ENCODE measurements at regions not wholly inside any gene's neighbourhood (a gene's known extent, or its start where the extent isn't known, plus 50 kb on each side); places are given as distances from the start of the nearest gene placed in this dataset.
A peak's percentile ranks its signal among the peaks of the same experiment; 100 is the strongest.

DNA sequence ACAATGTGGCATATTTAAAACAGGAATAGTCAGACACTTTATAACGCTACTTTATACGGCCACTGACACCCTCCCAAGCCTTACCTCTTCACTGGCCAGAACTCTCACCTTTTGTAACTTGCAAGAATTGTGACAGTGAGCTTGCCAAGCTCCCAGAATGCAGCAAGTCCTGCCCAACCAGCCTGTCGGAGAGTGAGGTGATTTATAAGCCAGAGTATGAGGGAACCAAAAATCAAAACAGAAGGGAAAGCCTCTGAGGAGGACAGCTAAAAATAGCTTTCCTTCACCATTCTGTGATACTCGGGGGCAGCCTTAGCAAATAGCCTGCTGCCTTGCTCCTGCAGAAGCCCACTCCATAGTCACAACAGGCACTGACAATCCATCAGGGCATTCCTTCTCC is 229.7 kb downstream of the FAM76B start:
- 45% methylated on average over 4 of the region's 4 CpGs for WGBS (ENCODE audit: low lambda C conversion rate)
- H3K27me3 ChIP-seq (ENCODE audit: insufficient read depth), result no peaks in the 10 kb centered on the region
- ChIA-PET POLR2A (no interaction called here), CTCF (interaction anchor here (0.6 kb wide), 1 partner anchor 492 kb away, joined by 3 read pairs; no protein-coding TSS in a partner anchor)
- H3K9me2 ChIP-seq, result no peaks in the 10 kb centered on the region
- H3K36me3 ChIP-seq (replicated peaks in 1 of 2; ENCODE audit: control insufficient read depth in 1 of 2, insufficient read depth in 2 of 2, low read length in 1 of 2), result no peaks in the 10 kb centered on the region
- H3K27ac ChIP-seq (ENCODE audit: low read depth in 2 of 2, low read length in 1 of 2), result no peak overlapping the region
- H3K4me1 ChIP-seq (ENCODE audit: control insufficient read depth in 1 of 2, insufficient read depth in 2 of 2, low read depth in 1 of 2, low read length in 1 of 2), result peaks cover 0 to 6% of the 10 kb centered on the region in 2 experiments; a peak in 2 of 4 replicates
- no peaks in the 10 kb centered on the region for H4K20me1 ChIP-seq (ENCODE audit: insufficient read depth)
- no peaks in the 10 kb centered on the region for H3F3A ChIP-seq (replicated peaks; ENCODE audit: insufficient read depth)
- no peak overlapping the region for H2AFZ ChIP-seq (ENCODE audit: low read depth)
- DNase-seq, result no peak
- H3K9me3 ChIP-seq, result no peaks in the 10 kb centered on the region
- H3K4me2 ChIP-seq, result no peak overlapping the region
- no peak overlapping the region for H3K4me3 ChIP-seq (ENCODE audit: low read depth in 2 of 2, low read length in 1 of 2)
- H3K9ac ChIP-seq, result no peak overlapping the region
- no peaks in the 10 kb centered on the region for H3K79me2 ChIP-seq (ENCODE audit: insufficient read depth)
- TF ChIP-seq FOXJ3 (CRISPR knock-in tag; IDR thresholded peaks at IDR 0.05) (no peak), RFX5 (IDR thresholded peaks at IDR 0.05; ENCODE audit: low read length) (no peak), FOXM1 (IDR thresholded peaks at IDR 0.05; ENCODE audit: low read depth) (no peak), TEAD4 (IDR thresholded peaks at IDR 0.05; ENCODE audit: borderline replicate concordance, insufficient read depth) (no peak), FOSL2 (IDR thresholded peaks at IDR 0.05; ENCODE audit: borderline replicate concordance, low read depth) (no peak), SMC3 (IDR thresholded peaks at IDR 0.05; ENCODE audit: low read depth, low read length) (no peak)
- TF ChIP-seq, protein P1, sequence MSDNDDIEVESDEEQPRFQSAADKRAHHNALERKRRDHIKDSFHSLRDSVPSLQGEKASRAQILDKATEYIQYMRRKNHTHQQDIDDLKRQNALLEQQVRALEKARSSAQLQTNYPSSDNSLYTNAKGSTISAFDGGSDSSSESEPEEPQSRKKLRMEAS (IDR thresholded peaks at IDR 0.05; ENCODE audit: low read depth), result no peak

DNA sequence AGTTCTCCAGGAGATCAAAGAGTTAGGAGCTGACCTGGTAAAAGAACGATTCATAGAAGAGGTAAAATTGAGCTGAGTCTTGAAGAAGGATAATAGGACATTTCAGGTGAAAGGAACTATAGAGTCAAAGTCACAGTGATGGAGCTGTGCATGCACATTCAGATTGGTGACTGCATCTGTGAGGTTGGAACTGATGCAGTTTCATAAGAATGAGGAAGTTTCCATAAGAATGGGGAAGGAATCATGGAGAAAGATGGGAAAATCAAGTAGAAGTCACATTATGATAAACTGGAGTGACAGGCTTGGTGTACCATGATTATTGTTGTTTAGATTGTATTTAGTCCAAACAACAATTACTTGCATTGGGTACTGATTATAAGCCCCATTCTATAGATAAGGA is 232.2 kb downstream of the FAM76B start:
- Histone ChIP-seq H3K27me3 (ENCODE audit: insufficient read depth) (no peaks in the 10 kb centered on the region), H4K20me1 (ENCODE audit: insufficient read depth) (no peaks in the 10 kb centered on the region), H3K9me3 (no peaks in the 10 kb centered on the region), H3K4me2 (no peak overlapping the region), H3K4me3 (ENCODE audit: low read depth in 2 of 2, low read length in 1 of 2) (no peak overlapping the region), H3K36me3 (replicated peaks in 1 of 2; ENCODE audit: control insufficient read depth in 1 of 2, insufficient read depth in 2 of 2, low read length in 1 of 2) (no peaks in the 10 kb centered on the region), H2AFZ (ENCODE audit: low read depth) (no peak overlapping the region), H3K79me2 (ENCODE audit: insufficient read depth) (no peaks in the 10 kb centered on the region), H3F3A (replicated peaks; ENCODE audit: insufficient read depth) (no peaks in the 10 kb centered on the region), H3K9me2 (no peaks in the 10 kb centered on the region), H3K9ac (no peak overlapping the region), H3K4me1 (ENCODE audit: control insufficient read depth in 1 of 2, insufficient read depth in 2 of 2, low read depth in 1 of 2, low read length in 1 of 2) (peaks cover 0 to 6% of the 10 kb centered on the region in 2 experiments; a peak in 2 of 4 replicates), H3K27ac (ENCODE audit: low read depth in 2 of 2, low read length in 1 of 2) (peak overlapping the region in 1 of 2 experiments; percentile 47; a peak in 2 of 4 replicates)
- CTCF ChIA-PET, result interaction anchor here (2.5 kb wide), 1 partner anchor 13 kb away, joined by 6 read pairs; no protein-coding TSS in a partner anchor
- TF ChIP-seq TEAD4 (IDR thresholded peaks at IDR 0.05; ENCODE audit: borderline replicate concordance, insufficient read depth), result no peak
- TF ChIP-seq, protein P2, sequence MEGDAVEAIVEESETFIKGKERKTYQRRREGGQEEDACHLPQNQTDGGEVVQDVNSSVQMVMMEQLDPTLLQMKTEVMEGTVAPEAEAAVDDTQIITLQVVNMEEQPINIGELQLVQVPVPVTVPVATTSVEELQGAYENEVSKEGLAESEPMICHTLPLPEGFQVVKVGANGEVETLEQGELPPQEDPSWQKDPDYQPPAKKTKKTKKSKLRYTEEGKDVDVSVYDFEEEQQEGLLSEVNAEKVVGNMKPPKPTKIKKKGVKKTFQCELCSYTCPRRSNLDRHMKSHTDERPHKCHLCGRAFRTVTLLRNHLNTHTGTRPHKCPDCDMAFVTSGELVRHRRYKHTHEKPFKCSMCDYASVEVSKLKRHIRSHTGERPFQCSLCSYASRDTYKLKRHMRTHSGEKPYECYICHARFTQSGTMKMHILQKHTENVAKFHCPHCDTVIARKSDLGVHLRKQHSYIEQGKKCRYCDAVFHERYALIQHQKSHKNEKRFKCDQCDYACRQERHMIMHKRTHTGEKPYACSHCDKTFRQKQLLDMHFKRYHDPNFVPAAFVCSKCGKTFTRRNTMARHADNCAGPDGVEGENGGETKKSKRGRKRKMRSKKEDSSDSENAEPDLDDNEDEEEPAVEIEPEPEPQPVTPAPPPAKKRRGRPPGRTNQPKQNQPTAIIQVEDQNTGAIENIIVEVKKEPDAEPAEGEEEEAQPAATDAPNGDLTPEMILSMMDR (IDR thresholded peaks at IDR 0.05), result no peak
- TF ChIP-seq, protein P3, sequence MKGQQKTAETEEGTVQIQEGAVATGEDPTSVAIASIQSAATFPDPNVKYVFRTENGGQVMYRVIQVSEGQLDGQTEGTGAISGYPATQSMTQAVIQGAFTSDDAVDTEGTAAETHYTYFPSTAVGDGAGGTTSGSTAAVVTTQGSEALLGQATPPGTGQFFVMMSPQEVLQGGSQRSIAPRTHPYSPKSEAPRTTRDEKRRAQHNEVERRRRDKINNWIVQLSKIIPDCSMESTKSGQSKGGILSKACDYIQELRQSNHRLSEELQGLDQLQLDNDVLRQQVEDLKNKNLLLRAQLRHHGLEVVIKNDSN (IDR thresholded peaks at IDR 0.05; ENCODE audit: borderline replicate concordance, low read depth), result no peak
- TF ChIP-seq RXRA (IDR thresholded peaks at IDR 0.05; ENCODE audit: borderline replicate concordance, low read depth), result no peak
- TF ChIP-seq, protein P4, sequence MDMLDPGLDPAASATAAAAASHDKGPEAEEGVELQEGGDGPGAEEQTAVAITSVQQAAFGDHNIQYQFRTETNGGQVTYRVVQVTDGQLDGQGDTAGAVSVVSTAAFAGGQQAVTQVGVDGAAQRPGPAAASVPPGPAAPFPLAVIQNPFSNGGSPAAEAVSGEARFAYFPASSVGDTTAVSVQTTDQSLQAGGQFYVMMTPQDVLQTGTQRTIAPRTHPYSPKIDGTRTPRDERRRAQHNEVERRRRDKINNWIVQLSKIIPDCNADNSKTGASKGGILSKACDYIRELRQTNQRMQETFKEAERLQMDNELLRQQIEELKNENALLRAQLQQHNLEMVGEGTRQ (IDR thresholded peaks at IDR 0.05; ENCODE audit: borderline replicate concordance, low read depth, low read length), result no peak
- TF ChIP-seq NRF1 (IDR thresholded peaks at IDR 0.05; ENCODE audit: low read depth, low read length), result no peak
- TF ChIP-seq, protein P5, sequence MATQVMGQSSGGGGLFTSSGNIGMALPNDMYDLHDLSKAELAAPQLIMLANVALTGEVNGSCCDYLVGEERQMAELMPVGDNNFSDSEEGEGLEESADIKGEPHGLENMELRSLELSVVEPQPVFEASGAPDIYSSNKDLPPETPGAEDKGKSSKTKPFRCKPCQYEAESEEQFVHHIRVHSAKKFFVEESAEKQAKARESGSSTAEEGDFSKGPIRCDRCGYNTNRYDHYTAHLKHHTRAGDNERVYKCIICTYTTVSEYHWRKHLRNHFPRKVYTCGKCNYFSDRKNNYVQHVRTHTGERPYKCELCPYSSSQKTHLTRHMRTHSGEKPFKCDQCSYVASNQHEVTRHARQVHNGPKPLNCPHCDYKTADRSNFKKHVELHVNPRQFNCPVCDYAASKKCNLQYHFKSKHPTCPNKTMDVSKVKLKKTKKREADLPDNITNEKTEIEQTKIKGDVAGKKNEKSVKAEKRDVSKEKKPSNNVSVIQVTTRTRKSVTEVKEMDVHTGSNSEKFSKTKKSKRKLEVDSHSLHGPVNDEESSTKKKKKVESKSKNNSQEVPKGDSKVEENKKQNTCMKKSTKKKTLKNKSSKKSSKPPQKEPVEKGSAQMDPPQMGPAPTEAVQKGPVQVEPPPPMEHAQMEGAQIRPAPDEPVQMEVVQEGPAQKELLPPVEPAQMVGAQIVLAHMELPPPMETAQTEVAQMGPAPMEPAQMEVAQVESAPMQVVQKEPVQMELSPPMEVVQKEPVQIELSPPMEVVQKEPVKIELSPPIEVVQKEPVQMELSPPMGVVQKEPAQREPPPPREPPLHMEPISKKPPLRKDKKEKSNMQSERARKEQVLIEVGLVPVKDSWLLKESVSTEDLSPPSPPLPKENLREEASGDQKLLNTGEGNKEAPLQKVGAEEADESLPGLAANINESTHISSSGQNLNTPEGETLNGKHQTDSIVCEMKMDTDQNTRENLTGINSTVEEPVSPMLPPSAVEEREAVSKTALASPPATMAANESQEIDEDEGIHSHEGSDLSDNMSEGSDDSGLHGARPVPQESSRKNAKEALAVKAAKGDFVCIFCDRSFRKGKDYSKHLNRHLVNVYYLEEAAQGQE (IDR thresholded peaks at IDR 0.05; ENCODE audit: low read depth, low read length), result no peak
- no peak for TF ChIP-seq GATA2 (CRISPR knock-in tag; IDR thresholded peaks at IDR 0.05)
- TF ChIP-seq, protein P1 (IDR thresholded peaks at IDR 0.05; ENCODE audit: low read depth), result no peak
- TF ChIP-seq FOXJ3 (CRISPR knock-in tag; IDR thresholded peaks at IDR 0.05), result no peak
- no peak for TF ChIP-seq POLR2AphosphoS5 (IDR thresholded peaks at IDR 0.05; ENCODE audit: low read depth, low read length)
- TF ChIP-seq TCF12 (IDR thresholded peaks at IDR 0.05), result no peak
- TF ChIP-seq GABPA (IDR thresholded peaks at IDR 0.05; ENCODE audit: low read depth), result no peak
- 6% methylated on average over 1 of the region's 1 CpG for WGBS (ENCODE audit: low lambda C conversion rate)
- POLR2A ChIA-PET, result no interaction called here
- DNase-seq, result no peak
